Esophagus muscularis mucosa (tissue), 4 donors: ENCODE measurements at regions not wholly inside any gene's neighbourhood (a gene's known extent, or its start where the extent isn't known, plus 50 kb on each side); places are given as distances from the start of the nearest gene placed in this dataset.

ENCODE experiments used
- DNase-seq: peaks from one replicate; pipeline ENCODE4 v3.0.0-alpha.2; 2017; ENCODE audit errors: extremely low spot score
- H3K27ac ChIP-seq, 4 donors: fragments of 200-600 bp; sonication (generic); replicated peaks in 1 of 4; 1 replicate in 3 of 4; 2 replicates in 1 of 4; pipeline ENCODE4 v1.5.1; 2016 to 2019; ENCODE audit warnings: mild to moderate bottlenecking in 1 of 4
- H3K27me3 ChIP-seq, 4 donors: fragments of 200-600 bp; sonication (generic); one replicate each; pipeline versions ENCODE4 v1.5.1 to v1.6.0; 2016 to 2019
- H3K36me3 ChIP-seq, 4 donors: fragments of 200-600 bp; sonication (generic); one replicate each; pipeline ENCODE4 v1.5.1; 2016 to 2019
- H3K4me1 ChIP-seq, 4 donors: fragments of 200-600 bp; sonication (generic); one replicate each; pipeline ENCODE4 v1.5.1; 2016 to 2019
- H3K4me3 ChIP-seq, 4 donors: fragments of 200-600 bp; sonication (generic); 1 replicate in 2 of 4; 2 replicates in 2 of 4; pipeline ENCODE4 v1.5.1; 2016 to 2019; ENCODE audit warnings: mild to moderate bottlenecking in 4 of 4, moderate library complexity in 1 of 4
- H3K9me3 ChIP-seq, 4 donors: fragments of 200-600 bp; sonication (generic); 1 replicate in 3 of 4; 2 replicates in 1 of 4; pipeline ENCODE4 v1.5.1; 2016 to 2019
- CTCF ChIP-seq, 3 experiments: fragments of 200-600 bp in 2 of 3; fragments of 450-650 bp in 1 of 3; sonication (generic) in 2 of 3; IDR thresholded peaks; one replicate each; pipeline ENCODE4 v1.5.1; 2017 to 2019; ENCODE audit warnings: antibody characterized with exemption in 3 of 3, mild to moderate bottlenecking in 2 of 3, moderate library complexity in 1 of 3
- EP300 ChIP-seq: sonication (generic); formaldehyde crosslinking; IDR thresholded peaks from one replicate; pipeline ENCODE4 v1.6.1; 2017; ENCODE audit warnings: antibody characterized with exemption
- POLR2A ChIP-seq: fragments of 450-650 bp; IDR thresholded peaks from one replicate; pipeline ENCODE4 v1.6.1; 2017; ENCODE audit warnings: antibody characterized with exemption, moderate library complexity, mild to moderate bottlenecking, low read depth
- POLR2AphosphoS5 ChIP-seq, 2 donors: sonication (generic); formaldehyde crosslinking; IDR thresholded peaks; one replicate each; pipeline ENCODE4 v1.6.1; 2017; ENCODE audit warnings: antibody characterized with exemption in 2 of 2
- WGBS: methylation state at CpG from one replicate; pipeline ENCODE4 v1.1.5; 2018; 5-methylcytosine and 5-hydroxymethylcytosine counted together
- intact Hi-C: fragments of 100-400 bp; cut with DNase I; formaldehyde crosslinking; loops from one replicate; pipeline ENCODE4 v1.15.1; 2023

GRCh38 chr14:40889126-40889525 lies 717.5 kb upstream of the LRFN5 start:
- intact Hi-C loops = no loop called here
- no peaks in the 10 kb centered on the region for H3K36me3 ChIP-seq
- H3K4me3 ChIP-seq = no peak overlapping the region
- H3K4me1 ChIP-seq = no peaks in the 10 kb centered on the region
- no peaks in the 10 kb centered on the region for H3K9me3 ChIP-seq
- TF ChIP-seq EP300 (no peak), POLR2AphosphoS5 (IDR thresholded peaks at IDR 0.05) (no peak), POLR2A (no peak), CTCF (IDR thresholded peaks at IDR 0.05) (no peak)
- no peak overlapping the region for H3K27ac ChIP-seq
- no peaks in the 10 kb centered on the region for H3K27me3 ChIP-seq
- no peak for DNase-seq

GRCh38 chr14:40887912-40888311 lies 718.8 kb upstream of the LRFN5 start:
- no peak for DNase-seq
- intact Hi-C loops = no loop called here
- Histone ChIP-seq H3K9me3 (no peaks in the 10 kb centered on the region), H3K4me3 (no peak overlapping the region), H3K27ac (no peak overlapping the region), H3K4me1 (no peaks in the 10 kb centered on the region), H3K27me3 (no peaks in the 10 kb centered on the region), H3K36me3 (no peaks in the 10 kb centered on the region)
- 58% methylated on average over 2 of the region's 2 CpGs for WGBS
- TF ChIP-seq CTCF (IDR thresholded peaks at IDR 0.05) = no peak
- TF ChIP-seq POLR2AphosphoS5 (IDR thresholded peaks at IDR 0.05) = no peak
- TF ChIP-seq EP300 = no peak
- no peak for TF ChIP-seq POLR2A

GRCh38 chr14:40870252-40870651 lies 736.4 kb upstream of the LRFN5 start:
- Histone ChIP-seq H3K4me3 (no peak overlapping the region), H3K27ac (no peak overlapping the region), H3K9me3 (peaks cover 0 to 2% (median 0%) of the 10 kb centered on the region in 4 donors), H3K27me3 (no peaks in the 10 kb centered on the region), H3K36me3 (no peaks in the 10 kb centered on the region), H3K4me1 (no peaks in the 10 kb centered on the region)
- 67% methylated on average over 1 of the region's 1 CpG for WGBS
- no peak for TF ChIP-seq EP300
- no peak for TF ChIP-seq CTCF (IDR thresholded peaks at IDR 0.05)
- no peak for TF ChIP-seq POLR2AphosphoS5 (IDR thresholded peaks at IDR 0.05)
- TF ChIP-seq POLR2A = no peak
- no peak for DNase-seq
- intact Hi-C loops = no loop called here

- intact Hi-C loops = no loop called here
- H3K36me3 ChIP-seq = no peaks in the 10 kb centered on the region
- H3K4me3 ChIP-seq = no peak overlapping the region
- no peaks in the 10 kb centered on the region for H3K4me1 ChIP-seq
- H3K9me3 ChIP-seq = no peaks in the 10 kb centered on the region
- no peak for DNase-seq
- no peaks in the 10 kb centered on the region for H3K27me3 ChIP-seq
- WGBS = 50% methylated on average over 1 of the region's 1 CpG
- no peak overlapping the region for H3K27ac ChIP-seq
- TF ChIP-seq POLR2AphosphoS5 (IDR thresholded peaks at IDR 0.05) (no peak), POLR2A (no peak), CTCF (IDR thresholded peaks at IDR 0.05) (no peak), EP300 (no peak)
Measured at GRCh38 chr14:40859055-40859454, 747.6 kb upstream of the LRFN5 start.

- WGBS = 83% methylated on average over 6 of the region's 6 CpGs
- Histone ChIP-seq H3K36me3 (no peaks in the 10 kb centered on the region), H3K4me3 (no peak overlapping the region), H3K4me1 (no peaks in the 10 kb centered on the region), H3K27me3 (no peaks in the 10 kb centered on the region), H3K27ac (no peak overlapping the region), H3K9me3 (no peaks in the 10 kb centered on the region)
- intact Hi-C loops = no loop called here
- TF ChIP-seq POLR2A = no peak
- TF ChIP-seq CTCF (IDR thresholded peaks at IDR 0.05) = no peak
- DNase-seq = no peak
Measured at GRCh38 chr14:40855343-40855742, 751.3 kb upstream of the LRFN5 start.
